K562 (cell line): ENCODE measurements at regions not wholly inside any gene's neighbourhood (a gene's known extent, or its start where the extent isn't known, plus 50 kb on each side); places are given as distances from the start of the nearest gene placed in this dataset.

Experiments
- FOXJ3 ChIP-seq: sonication (generic); formaldehyde crosslinking; IDR thresholded peaks from 2 replicates; pipeline ENCODE4 v1.4.0; 2020; ENCODE audit warnings: mild to moderate bottlenecking, missing genetic modification reagents
- ZNF79 ChIP-seq: fragments of 250-450 bp; sonication (Bioruptor Pico); IDR thresholded peaks from 2 replicates; pipeline ENCODE4 v1.4.0; 2020; ENCODE audit warnings: low read depth, mild to moderate bottlenecking, moderate library complexity
- TF ChIP-seq, protein P1 (sequence below): sonication (generic); formaldehyde crosslinking; IDR thresholded peaks from 2 replicates; pipeline ENCODE4 v1.8.0; 2022; ENCODE audit warnings: mild to moderate bottlenecking, missing genetic modification reagents, borderline replicate concordance

GRCh38 chr18:41150316-41150715, 804.7 kb upstream of the PIK3C3 start:
- TF ChIP-seq ZNF79 (CRISPR knock-in tag) = no peak
- no peak for TF ChIP-seq FOXJ3
- TF ChIP-seq, protein P1, sequence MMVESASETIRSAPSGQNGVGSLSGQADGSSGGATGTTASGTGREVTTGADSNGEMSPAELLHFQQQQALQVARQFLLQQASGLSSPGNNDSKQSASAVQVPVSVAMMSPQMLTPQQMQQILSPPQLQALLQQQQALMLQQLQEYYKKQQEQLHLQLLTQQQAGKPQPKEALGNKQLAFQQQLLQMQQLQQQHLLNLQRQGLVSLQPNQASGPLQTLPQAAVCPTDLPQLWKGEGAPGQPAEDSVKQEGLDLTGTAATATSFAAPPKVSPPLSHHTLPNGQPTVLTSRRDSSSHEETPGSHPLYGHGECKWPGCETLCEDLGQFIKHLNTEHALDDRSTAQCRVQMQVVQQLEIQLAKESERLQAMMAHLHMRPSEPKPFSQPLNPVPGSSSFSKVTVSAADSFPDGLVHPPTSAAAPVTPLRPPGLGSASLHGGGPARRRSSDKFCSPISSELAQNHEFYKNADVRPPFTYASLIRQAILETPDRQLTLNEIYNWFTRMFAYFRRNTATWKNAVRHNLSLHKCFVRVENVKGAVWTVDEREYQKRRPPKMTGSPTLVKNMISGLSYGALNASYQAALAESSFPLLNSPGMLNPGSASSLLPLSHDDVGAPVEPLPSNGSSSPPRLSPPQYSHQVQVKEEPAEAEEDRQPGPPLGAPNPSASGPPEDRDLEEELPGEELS = no peak
